Psoas muscle (tissue), 7 donors: ENCODE measurements at regions not wholly inside any gene's neighbourhood (a gene's known extent, or its start where the extent isn't known, plus 50 kb on each side); places are given as distances from the start of the nearest gene placed in this dataset.

Experiments used
- ATAC-seq, 4 donors: fragments of 200-7000 bp; cut with Tn5 transposase; one replicate each; pipeline ENCODE4 v1.9.1; 2020; ENCODE audit warnings: moderate library complexity in 3 of 4, mild to moderate bottlenecking in 2 of 4
- DNase-seq, 2 donors: peaks; one replicate each; pipeline ENCODE4 v3.0.0-alpha.2; 2020
- H3K27ac ChIP-seq: fragments of 200-600 bp; one replicate; pipeline ENCODE4 v1.8.0; 2022
- H3K27me3 ChIP-seq, 3 donors: fragments of 200-600 bp in 1 of 3; one replicate each; pipeline versions ENCODE4 v1.6.1 to v1.8.0; 2013 to 2022; ENCODE audit warnings: low read length in 2 of 3, mild to moderate bottlenecking in 2 of 3, moderate library complexity in 1 of 3; ENCODE audit not compliant: insufficient read depth in 3 of 3
- H3K36me3 ChIP-seq, 2 donors: fragments of 200-600 bp in 1 of 2; one replicate each; pipeline versions ENCODE4 v1.6.1 to v1.8.0; 2013 to 2022; ENCODE audit warnings: low read depth in 1 of 2, mild to moderate bottlenecking in 1 of 2, moderate library complexity in 1 of 2; ENCODE audit not compliant: insufficient read depth in 1 of 2
- H3K4me1 ChIP-seq: fragments of 200-600 bp; one replicate; pipeline ENCODE4 v1.8.0; 2022
- H3K4me3 ChIP-seq: fragments of 200-600 bp; one replicate; pipeline ENCODE4 v1.8.0; 2022; ENCODE audit warnings: mild to moderate bottlenecking
- H3K9me3 ChIP-seq: fragments of 200-600 bp; one replicate; pipeline ENCODE4 v1.8.0; 2022
- CTCF ChIP-seq: fragments of 200-600 bp; IDR thresholded peaks from one replicate; pipeline ENCODE4 v1.8.0; 2022; ENCODE audit warnings: antibody characterized with exemption
- WGBS, 3 donors: extraction: QIAGEN DNeasy Blood & Tissue Kit; methylation state at CpG; one replicate each; pipeline versions ENCODE4 v1.1.6 to v1.1.7; 2013; 5-methylcytosine and 5-hydroxymethylcytosine counted together
- intact Hi-C, 2 donors: fragments of 100-400 bp; cut with DNase I; formaldehyde crosslinking; loops; one replicate each; pipeline versions ENCODE4 v1.11.0 to v1.14.2; 2022
- donor health status: healthy with polysubstance abuse.
- donor health status: DM: no; HTN: no; CAD: no; lungs with moderate emphysema.
- donor health status: Bipolar disorder and iron deficiency.
- donor health status: healthy.
- donor health status: DM: yes; HTN: yes; CAD: no.
- donor health status: DM: no; HTN: no; CAD: no.
- donor health status: DM: yes; HTN: yes; CAD: no.

DNA sequence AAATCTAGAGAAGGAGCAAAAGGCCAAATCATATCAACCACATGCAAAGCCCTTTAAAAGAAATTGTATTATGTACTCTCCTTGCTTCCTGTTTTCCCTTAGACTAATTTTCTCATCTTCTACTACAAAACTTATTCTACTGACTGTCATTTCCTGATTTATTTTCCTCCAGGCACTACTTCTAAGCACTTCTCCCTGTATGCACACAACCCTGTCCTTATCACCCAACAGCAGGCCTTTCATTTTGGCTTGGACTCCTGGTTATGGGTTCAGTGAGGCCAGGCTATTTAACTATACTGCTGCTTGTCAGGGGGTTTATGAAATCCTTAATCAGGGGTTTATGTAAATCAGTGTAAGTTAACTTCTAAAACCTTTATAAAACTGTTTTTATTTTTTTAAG is 205.1 kb upstream of the FAM98A start:
- intact Hi-C loops: no loop called here
- DNase-seq (no peak), ATAC-seq (no peak)
- Histone ChIP-seq H3K27me3 (no peaks in the 10 kb centered on the region), H3K4me3 (no peak overlapping the region), H3K27ac (no peak overlapping the region), H3K4me1 (no peaks in the 10 kb centered on the region), H3K9me3 (no peaks in the 10 kb centered on the region), H3K36me3 (no peaks in the 10 kb centered on the region)
- no peak for TF ChIP-seq CTCF

DNA sequence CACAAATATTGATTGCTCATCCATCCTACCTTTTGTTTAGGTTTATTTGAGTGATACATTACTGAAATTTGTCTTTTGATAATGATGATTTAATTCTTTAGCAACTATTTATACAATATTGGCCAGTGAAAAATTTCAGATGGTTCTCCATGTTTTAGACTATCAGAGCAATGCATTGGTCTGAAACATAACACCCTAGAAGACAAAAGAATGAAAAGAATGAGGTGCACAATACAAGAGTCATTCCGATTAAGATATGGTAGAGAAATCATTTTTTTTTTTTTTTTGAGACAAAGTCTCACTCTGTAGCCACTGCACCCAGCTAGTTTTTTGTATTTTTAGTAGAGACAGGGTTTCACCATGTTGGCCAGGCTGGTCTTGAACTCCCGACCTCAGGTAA is 197.4 kb upstream of the FAM98A start:
- no peak overlapping the region for H3K27ac ChIP-seq
- no peaks in the 10 kb centered on the region for H3K27me3 ChIP-seq
- ATAC-seq (no peak), DNase-seq (no peak)
- H3K36me3 ChIP-seq: no peaks in the 10 kb centered on the region
- no peaks in the 10 kb centered on the region for H3K9me3 ChIP-seq
- intact Hi-C loops: no loop called here
- TF ChIP-seq CTCF: no peak
- WGBS, 3 donors: 60 to 76% (median 61%) methylated on average over 2 of the region's 2 CpGs
- no peak overlapping the region for H3K4me3 ChIP-seq
- no peaks in the 10 kb centered on the region for H3K4me1 ChIP-seq

DNA sequence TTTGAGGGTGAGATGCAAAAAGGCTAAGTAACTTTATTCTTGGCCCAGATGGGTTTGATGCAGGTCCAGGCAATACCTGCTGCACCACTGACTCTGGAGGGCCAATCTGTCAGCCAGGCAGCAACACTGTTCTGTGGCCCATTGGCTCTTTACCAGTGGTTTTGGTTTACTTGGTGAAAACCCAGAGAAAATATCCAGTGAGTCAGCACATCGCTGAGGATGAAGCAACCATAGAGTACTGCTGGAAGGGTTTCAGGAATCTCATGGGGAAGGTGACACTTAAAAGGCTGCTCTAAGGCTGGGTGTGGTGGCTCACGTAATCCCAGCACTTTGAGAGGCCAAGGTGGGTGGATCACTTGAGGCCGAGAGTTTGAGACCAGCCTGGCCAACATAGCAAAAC is 192.5 kb upstream of the FAM98A start:
- Histone ChIP-seq H3K4me1 (no peaks in the 10 kb centered on the region), H3K4me3 (no peak overlapping the region), H3K27me3 (no peaks in the 10 kb centered on the region), H3K27ac (no peak overlapping the region), H3K36me3 (no peaks in the 10 kb centered on the region), H3K9me3 (no peaks in the 10 kb centered on the region)
- no peak for TF ChIP-seq CTCF
- peak; percentile 53 to 90 (median 82) for ATAC-seq
- WGBS, 3 donors: 41 to 62% (median 46%) methylated on average over 3 of the region's 3 CpGs
- intact Hi-C loops: no loop called here
- DNase-seq: no peak

DNA sequence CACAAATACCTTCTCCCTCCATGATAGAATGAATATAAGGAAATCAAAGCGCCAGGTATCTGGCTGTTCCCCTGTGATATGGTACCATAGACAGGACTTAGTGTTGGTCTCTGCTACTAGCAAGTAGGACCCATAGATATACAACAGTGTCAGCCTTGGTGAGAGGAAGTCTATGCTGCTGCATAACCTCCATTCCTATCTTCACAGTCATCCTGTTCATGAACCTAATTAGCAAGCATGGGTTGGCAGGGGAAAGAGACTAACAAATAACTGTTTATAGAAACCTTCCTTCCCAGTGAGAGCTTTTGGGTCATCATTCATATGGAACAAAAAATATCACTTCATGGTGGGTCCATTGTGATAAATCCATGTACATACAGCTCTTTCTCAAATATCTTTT is 188.9 kb upstream of the FAM98A start:
- no peaks in the 10 kb centered on the region for H3K4me1 ChIP-seq
- no peaks in the 10 kb centered on the region for H3K9me3 ChIP-seq
- no peaks in the 10 kb centered on the region for H3K27me3 ChIP-seq
- intact Hi-C loops: no loop called here
- no peak overlapping the region for H3K27ac ChIP-seq
- DNase-seq (no peak), ATAC-seq (no peak)
- TF ChIP-seq CTCF: no peak
- H3K36me3 ChIP-seq: no peaks in the 10 kb centered on the region
- WGBS, 3 donors: 35 to 100% (median 96%) methylated on average over 1 of the region's 1 CpG
- no peak overlapping the region for H3K4me3 ChIP-seq

GRCh38 chr2:33786881-33787280 is 187.8 kb upstream of the FAM98A start:
- H3K4me3 ChIP-seq: no peak overlapping the region
- H3K9me3 ChIP-seq: no peaks in the 10 kb centered on the region
- intact Hi-C loops: no loop called here
- 90 to 91% (median 90%) methylated on average over 5 of the region's 5 CpGs for WGBS, 3 donors
- no peaks in the 10 kb centered on the region for H3K4me1 ChIP-seq
- no peak overlapping the region for H3K27ac ChIP-seq
- no peaks in the 10 kb centered on the region for H3K36me3 ChIP-seq
- no peaks in the 10 kb centered on the region for H3K27me3 ChIP-seq
- no peak for DNase-seq
- no peak for TF ChIP-seq CTCF
- ATAC-seq: no peak
